HG03442 (cell line): ENCODE measurements at regions not wholly inside any gene's neighbourhood (a gene's known extent, or its start where the extent isn't known, plus 50 kb on each side); places are given as distances from the start of the nearest gene placed in this dataset.
"Not testable (repeated sequence)": the region's sequence is repeated elsewhere in the genome, so short reads cannot be mapped to it uniquely, and the experiment has no call there.

Experiments
- ATAC-seq: cut with Tn5 transposase; IDR thresholded peaks from one replicate; pipeline ENCODE4 v1.9.1; 2021; ENCODE audit warnings: mild to moderate bottlenecking, moderate library complexity; ENCODE audit not compliant: unreplicated experiment

DNA sequence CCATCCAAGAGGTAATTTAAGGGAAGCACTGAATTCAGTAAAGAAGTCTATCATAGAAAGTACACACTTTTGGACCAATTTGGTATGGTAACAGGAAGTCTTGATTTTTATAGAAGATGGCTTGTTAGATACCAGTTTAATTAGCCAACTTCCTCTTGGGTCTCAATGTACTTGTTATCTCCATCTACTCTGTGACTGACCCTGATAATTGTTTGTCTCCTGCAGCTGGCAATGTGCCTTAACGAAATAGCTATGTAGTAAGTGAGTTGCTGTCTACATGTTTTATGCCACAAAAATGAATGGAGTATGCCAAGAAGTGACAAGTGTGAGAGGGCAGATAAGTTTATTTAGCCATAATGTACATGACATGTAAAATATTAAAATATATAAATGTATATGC, 410.5 kb upstream of the MAN1A1 start:
- ATAC-seq = no peak

- no peak for ATAC-seq
Measured at GRCh38 chr6:119758385-119758784, 408.8 kb upstream of the MAN1A1 start.

- no peak for ATAC-seq
Measured at GRCh38 chr6:119757467-119757866, 407.9 kb upstream of the MAN1A1 start.

GRCh38 chr6:119749335-119749734, 399.8 kb upstream of the MAN1A1 start:
- no peak for ATAC-seq

GRCh38 chr6:119748535-119748934, 399.0 kb upstream of the MAN1A1 start:
- ATAC-seq = not testable (repeated sequence)

GRCh38 chr6:119742188-119742803, 392.7 kb upstream of the MAN1A1 start:
- ATAC-seq = peak; percentile 91

GRCh38 chr6:119739769-119740168, 390.2 kb upstream of the MAN1A1 start:
- no peak for ATAC-seq

GRCh38 chr6:119738425-119738824, 388.9 kb upstream of the MAN1A1 start:
- ATAC-seq = no peak

DNA sequence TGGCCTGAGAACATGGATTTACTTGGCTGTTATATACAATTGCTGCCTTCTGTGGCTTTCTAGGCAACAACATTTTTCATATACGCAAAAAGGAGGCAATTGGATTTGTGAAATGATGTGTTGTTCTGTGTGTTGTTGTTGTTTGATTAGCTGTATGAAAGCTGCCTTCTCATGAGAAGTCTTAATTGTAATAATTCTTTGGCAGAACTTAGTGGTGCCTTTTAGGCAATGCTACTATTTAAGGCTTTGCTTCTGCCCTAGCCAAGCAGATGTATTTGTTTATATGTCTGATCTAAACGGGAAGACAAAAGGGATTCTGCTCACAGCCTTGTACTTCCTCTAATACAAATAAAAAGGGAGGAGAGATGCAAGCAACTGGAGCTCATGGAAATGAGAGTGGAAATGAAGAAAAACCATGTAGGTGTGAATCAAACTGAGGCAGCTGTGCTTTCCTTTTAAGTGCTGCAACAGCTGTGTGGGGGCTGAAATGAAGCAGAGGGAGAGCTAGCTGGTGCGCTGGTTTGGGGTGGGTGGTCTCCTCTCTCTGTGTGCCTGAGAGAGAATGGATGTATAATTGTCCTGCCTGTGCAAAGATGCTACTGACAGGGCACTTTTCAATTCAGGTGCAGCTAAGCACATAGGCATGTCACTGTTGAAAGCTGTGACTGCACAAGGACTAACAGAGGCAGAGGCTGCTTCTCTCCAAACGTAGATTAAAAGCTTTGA, 386.9 kb upstream of the MAN1A1 start:
- no peak for ATAC-seq

DNA sequence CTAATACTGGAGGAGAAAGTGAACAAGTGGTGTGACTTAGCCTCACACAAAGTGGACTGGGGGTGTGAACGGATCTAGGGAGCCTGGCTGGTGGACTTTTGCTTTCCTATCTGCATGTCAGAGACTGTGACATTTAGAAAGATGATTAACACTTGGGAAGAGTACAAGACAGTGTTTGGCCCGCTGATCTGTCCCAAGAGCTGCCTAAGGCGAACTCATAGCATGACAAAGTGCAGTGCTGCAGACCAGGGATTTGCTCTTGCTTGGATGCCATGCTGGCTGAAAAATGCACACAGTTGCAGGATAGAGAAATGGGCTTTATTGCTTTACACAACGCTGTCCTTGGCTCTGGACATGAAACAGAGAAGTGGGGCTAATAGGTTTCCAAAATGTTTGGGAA, 386.0 kb upstream of the MAN1A1 start:
- no peak for ATAC-seq

DNA sequence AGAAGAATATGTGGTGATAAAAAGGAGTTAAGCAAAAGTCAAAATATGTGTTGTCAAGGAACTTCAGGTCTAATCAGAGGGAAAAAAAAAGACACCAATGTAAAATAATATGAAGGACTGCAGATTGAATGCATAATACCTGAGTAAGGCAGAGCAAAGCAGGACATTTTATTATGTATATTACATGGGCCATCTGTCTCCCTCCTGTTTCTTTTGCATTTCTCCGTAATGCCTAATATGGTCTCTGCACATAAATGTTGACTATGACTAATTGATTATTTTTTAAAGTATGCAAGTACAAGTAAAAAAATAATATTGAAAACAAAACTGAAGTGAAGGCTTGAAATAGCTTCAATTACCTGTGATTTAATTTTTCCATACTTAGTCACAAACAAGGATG, 384.7 kb upstream of the MAN1A1 start:
- no peak for ATAC-seq

GRCh38 chr6:119728935-119729334, 379.4 kb upstream of the MAN1A1 start:
- ATAC-seq = peak; percentile 71

DNA sequence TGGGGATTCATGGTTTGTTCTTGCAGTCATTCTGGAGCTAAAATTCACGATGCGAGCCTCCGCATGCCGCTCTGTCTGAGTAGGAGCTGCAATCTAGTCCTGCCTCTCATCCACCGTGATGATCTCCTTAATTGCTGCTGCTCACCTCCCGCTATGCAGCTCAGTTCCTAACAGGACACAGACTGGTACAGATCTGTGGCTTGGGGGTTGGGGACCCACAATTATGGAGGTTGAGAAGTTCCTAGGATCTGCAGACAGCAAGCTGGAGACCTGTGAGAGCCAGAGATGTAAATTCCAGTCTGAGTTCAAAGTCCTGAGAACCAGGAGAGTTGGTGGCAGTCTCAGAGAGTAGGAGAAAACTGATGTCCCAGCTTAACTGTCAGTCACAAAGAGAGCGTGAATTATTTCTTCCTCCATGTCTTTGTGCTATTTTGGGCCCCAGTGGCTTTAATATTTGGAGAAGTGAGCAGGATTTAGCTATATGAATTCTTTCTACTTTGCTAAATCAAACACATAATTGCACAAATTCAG, 378.7 kb upstream of the MAN1A1 start:
- ATAC-seq = no peak

DNA sequence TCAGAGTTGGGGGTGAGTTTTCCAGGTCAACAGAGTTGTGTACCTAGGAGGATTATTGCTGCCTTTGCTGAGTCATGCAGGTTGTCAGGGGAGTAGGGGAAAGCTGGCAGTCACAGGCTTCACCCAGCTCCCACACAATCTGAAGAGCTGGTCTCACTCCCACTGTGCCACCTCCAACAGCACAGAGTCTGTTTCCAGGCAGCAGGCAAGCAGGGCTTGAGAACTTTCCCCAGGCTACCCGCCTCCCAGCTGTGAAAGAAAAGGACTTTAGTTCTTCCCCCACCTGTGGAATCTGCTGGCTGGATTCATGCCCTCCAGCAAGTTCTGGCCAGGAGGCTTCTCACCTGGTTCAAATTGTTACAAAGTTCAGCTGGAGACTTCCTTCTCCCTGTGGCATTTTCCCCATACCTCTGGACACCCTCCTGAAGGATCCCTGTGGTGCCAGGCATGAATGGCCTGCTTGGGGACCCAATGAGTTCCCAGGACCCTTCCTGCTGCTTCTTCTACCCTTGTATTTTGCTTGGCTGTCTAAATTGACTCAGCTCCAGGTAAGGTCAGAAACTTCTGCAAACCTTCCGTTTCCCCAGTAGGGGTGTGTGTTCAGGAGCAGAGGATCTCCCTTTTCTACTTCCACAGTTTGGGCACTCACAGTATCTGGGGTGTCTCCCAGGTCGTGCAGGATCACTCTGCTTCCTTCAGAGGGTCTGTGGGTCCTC, 378.1 kb upstream of the MAN1A1 start:
- no peak for ATAC-seq

- ATAC-seq = not testable (repeated sequence)
Measured at GRCh38 chr6:119726912-119727311, 377.4 kb upstream of the MAN1A1 start.

- no peak for ATAC-seq
Measured at GRCh38 chr6:119726086-119726485, 376.5 kb upstream of the MAN1A1 start.

DNA sequence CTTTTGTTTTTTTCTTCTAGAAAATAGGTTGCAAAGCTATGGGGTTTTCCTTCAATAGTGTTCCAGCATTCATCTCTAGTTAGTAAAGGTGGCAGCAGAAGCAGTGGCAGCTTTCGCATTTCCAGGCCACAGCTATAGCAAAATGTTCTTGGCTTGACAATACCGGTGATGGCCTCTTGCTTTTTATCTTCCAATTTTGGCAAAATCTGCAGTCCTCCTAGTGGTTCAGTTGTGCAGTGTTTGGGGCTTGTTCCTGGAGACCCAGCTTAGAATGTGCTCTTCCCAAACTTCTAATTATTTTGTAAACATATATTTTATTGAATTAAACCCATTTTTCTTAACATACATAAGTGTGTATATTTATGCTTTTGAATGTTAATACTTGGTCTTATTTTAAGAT, 370.6 kb upstream of the MAN1A1 start:
- peak; percentile 53 for ATAC-seq

DNA sequence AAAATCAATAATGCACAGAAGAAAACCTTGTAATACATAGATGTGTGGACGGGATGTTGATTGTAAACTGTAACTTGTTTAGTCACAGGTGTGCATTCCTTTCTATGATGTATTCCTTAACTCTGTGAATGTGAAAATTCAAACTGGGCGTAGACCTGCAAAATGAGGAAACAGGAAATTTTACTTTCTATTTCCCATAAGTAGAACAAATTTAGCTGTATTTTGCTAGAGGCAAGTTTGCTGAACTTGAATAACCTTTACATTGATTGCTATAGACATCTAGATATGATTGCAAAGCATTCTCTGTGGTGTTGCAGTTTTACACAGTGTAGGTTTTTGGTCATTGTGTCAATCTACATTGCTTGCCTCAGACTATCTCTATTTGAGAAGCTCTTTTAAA, 368.4 kb upstream of the MAN1A1 start:
- ATAC-seq = no peak

- ATAC-seq = no peak
Measured at GRCh38 chr6:119716668-119717270, 367.2 kb upstream of the MAN1A1 start.

GRCh38 chr6:119713903-119714302, 364.3 kb upstream of the MAN1A1 start:
- no peak for ATAC-seq

GRCh38 chr6:119686644-119687043, 337.1 kb upstream of the MAN1A1 start:
- no peak for ATAC-seq
